Loucy (cell line): ENCODE measurements at regions not wholly inside any gene's neighbourhood (a gene's known extent, or its start where the extent isn't known, plus 50 kb on each side); places are given as distances from the start of the nearest gene placed in this dataset.

Experiments
- CTCF ChIP-seq: fragments of 200-600 bp; sonication (generic); conservative IDR thresholded peaks from 2 replicates; pipeline ENCODE4 v1.5.1; 2014; ENCODE audit warnings: mild to moderate bottlenecking, antibody characterized with exemption, low read length
- EZH2phosphoT487 ChIP-seq: fragments of 200-600 bp; IDR thresholded peaks from 2 replicates; pipeline ENCODE4 v1.6.1; 2018; ENCODE audit warnings: antibody characterized with exemption, mild to moderate bottlenecking, moderate library complexity, borderline replicate concordance

- TF ChIP-seq CTCF (no peak), EZH2phosphoT487 (no peak)
These were observed 783.2 kb upstream of the LRRN3 start for GRCh38 chr7:110307776-110308175.
